SK-N-SH (cell line): ENCODE measurements at regions not wholly inside any gene's neighbourhood (a gene's known extent, or its start where the extent isn't known, plus 50 kb on each side); places are given as distances from the start of the nearest gene placed in this dataset.
"Not testable (repeated sequence)": the region's sequence is repeated elsewhere in the genome, so short reads cannot be mapped to it uniquely, and the experiment has no call there.

ENCODE experiments used
- CTCF ChIP-seq: fragments of 200-600 bp; sonication (generic); IDR thresholded peaks from 2 replicates; pipeline ENCODE4 v1.6.1; 2017; ENCODE audit warnings: antibody characterized with exemption, mild to moderate bottlenecking, moderate library complexity
- FOXJ3 ChIP-seq: sonication (generic); formaldehyde crosslinking; IDR thresholded peaks from 2 replicates; pipeline ENCODE4 v1.5.1; 2020; ENCODE audit warnings: mild to moderate bottlenecking, missing genetic modification reagents
- JUND ChIP-seq: IDR thresholded peaks from 2 replicates; pipeline ENCODE4 v1.4.0; 2012
- REST ChIP-seq: IDR thresholded peaks from 2 replicates; pipeline ENCODE4 v1.6.1; 2012; ENCODE audit warnings: mild to moderate bottlenecking, low read depth, low read length, moderate library complexity
- TEAD4 ChIP-seq: IDR thresholded peaks from 2 replicates; pipeline ENCODE4 v1.4.0; 2012; ENCODE audit warnings: mild to moderate bottlenecking, borderline replicate concordance; ENCODE audit not compliant: insufficient read depth
- USF1 ChIP-seq: IDR thresholded peaks from 2 replicates; pipeline ENCODE4 v1.4.0; 2012; ENCODE audit warnings: low read depth, borderline replicate concordance
- ZBTB33 ChIP-seq: IDR thresholded peaks from 2 replicates; pipeline ENCODE4 v1.4.0; 2012; ENCODE audit warnings: low read depth, borderline replicate concordance

GRCh38 chr20:25965203-25965602 lies 268.6 kb upstream of the ZNF337 start:
- not testable (repeated sequence) for TF ChIP-seq CTCF; USF1; TEAD4; ZBTB33; FOXJ3 (CRISPR knock-in tag); JUND; REST
